ENCODE measurements at regions not wholly inside any gene's neighbourhood (a gene's known extent, or its start where the extent isn't known, plus 50 kb on each side); places are given as distances from the start of the nearest gene placed in this dataset.

DNA sequence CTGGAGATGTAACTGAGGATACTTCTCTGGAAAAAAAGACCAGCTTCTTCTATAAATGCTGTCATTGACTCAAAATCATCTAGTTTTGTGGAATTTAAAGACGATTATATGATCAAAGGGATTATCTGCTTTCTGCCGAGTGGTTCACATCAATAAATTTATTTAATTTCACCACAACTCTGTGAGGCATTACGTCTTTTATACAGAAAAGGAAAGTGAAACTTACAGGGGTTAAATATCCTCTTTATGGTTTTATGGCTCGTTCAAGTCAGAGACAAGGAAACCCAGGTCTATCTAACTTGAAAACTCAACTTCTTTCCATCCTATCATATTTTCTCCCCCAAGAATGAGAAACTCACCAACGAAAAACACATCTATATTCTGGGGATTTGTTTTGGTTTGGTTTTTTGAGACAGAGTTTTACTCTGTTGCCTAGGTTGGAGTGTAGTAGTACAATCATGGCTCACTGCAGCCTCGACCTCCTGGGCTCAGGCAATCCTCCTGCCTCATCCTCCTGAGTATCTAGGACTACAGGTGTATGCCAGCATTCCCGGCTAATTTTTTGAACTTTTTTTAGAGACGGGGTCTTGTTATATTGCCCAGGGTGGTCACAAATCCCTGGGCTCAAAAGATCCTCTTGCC lies 377.9 kb upstream of the EMCN start:
- H3K4ac ChIP-seq (ENCODE audit: low read depth, low read length), result no peak overlapping the region
- no peak overlapping the region for H3K9ac ChIP-seq (ENCODE audit: extremely low read depth, insufficient read length, low read length)
- TF ChIP-seq, protein P1, sequence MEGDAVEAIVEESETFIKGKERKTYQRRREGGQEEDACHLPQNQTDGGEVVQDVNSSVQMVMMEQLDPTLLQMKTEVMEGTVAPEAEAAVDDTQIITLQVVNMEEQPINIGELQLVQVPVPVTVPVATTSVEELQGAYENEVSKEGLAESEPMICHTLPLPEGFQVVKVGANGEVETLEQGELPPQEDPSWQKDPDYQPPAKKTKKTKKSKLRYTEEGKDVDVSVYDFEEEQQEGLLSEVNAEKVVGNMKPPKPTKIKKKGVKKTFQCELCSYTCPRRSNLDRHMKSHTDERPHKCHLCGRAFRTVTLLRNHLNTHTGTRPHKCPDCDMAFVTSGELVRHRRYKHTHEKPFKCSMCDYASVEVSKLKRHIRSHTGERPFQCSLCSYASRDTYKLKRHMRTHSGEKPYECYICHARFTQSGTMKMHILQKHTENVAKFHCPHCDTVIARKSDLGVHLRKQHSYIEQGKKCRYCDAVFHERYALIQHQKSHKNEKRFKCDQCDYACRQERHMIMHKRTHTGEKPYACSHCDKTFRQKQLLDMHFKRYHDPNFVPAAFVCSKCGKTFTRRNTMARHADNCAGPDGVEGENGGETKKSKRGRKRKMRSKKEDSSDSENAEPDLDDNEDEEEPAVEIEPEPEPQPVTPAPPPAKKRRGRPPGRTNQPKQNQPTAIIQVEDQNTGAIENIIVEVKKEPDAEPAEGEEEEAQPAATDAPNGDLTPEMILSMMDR (conservative IDR thresholded peaks at IDR 0.05), result no peak
- H3K4me1 Mint-ChIP-seq, result no peaks in the 10 kb centered on the region
- H3K27me3 ChIP-seq (ENCODE audit: insufficient read depth, low read length), result no peaks in the 10 kb centered on the region
- H3K36me3 Mint-ChIP-seq (ENCODE audit: insufficient read depth in 1 of 3, low read depth in 3 of 3), result peaks cover 0 to 13% (median 2%) of the 10 kb centered on the region in 3 experiments; a peak in 3 of 7 replicates
- no peak overlapping the region for H2BK120ac ChIP-seq (ENCODE audit: low read depth, low read length, poor library complexity, severe bottlenecking)
- H3K14ac ChIP-seq (ENCODE audit: insufficient read depth, low read length), result no peak overlapping the region
- H3K27ac ChIP-seq (ENCODE audit: insufficient read length, low read depth, low read length), result no peak overlapping the region
- no peak overlapping the region for H3K18ac ChIP-seq (ENCODE audit: insufficient read length, low read depth, low read length)
- H3K9me3 Mint-ChIP-seq, result peaks cover 0 to 6% of the 10 kb centered on the region in 2 experiments; a peak in 1 of 5 replicates
- no peak overlapping the region for H3K56ac ChIP-seq (ENCODE audit: insufficient read length, low read depth, low read length)
- H3K27me3 Mint-ChIP-seq (ENCODE audit: low read depth), result no peaks in the 10 kb centered on the region
- no peak overlapping the region for H2BK20ac ChIP-seq (ENCODE audit: low read depth, low read length, poor library complexity, severe bottlenecking)
- no peaks in the 10 kb centered on the region for H3K79me2 ChIP-seq (ENCODE audit: insufficient read depth, low read length)
- H2BK5ac ChIP-seq (ENCODE audit: insufficient read length, low read length), result no peak overlapping the region
- H4K8ac ChIP-seq (replicated peaks; ENCODE audit: insufficient read length, low read depth, low read length), result no peak overlapping the region
- H3K4me3 Mint-ChIP-seq, result no peak overlapping the region
- H2BK12ac ChIP-seq (ENCODE audit: insufficient read length, low read depth, low read length), result no peak overlapping the region
- H3K4me2 ChIP-seq (ENCODE audit: insufficient read depth, insufficient read length, low read length), result no peak overlapping the region
- no peaks in the 10 kb centered on the region for H3K4me1 ChIP-seq (ENCODE audit: insufficient read depth, low read length)
- H3T11ph ChIP-seq (ENCODE audit: low read length), result no peak overlapping the region
- H3K23me2 ChIP-seq (ENCODE audit: insufficient read length, low read depth, low read length, poor library complexity, severe bottlenecking), result no peaks in the 10 kb centered on the region
- DNase-seq, result no peak
- no peaks in the 10 kb centered on the region for H4K20me1 ChIP-seq (ENCODE audit: control insufficient read depth, insufficient read depth, insufficient read length)
- WGBS (ENCODE audit: extremely low coverage, insufficient read length, low lambda C conversion rate), result no CpG with 5 or more reads among the region's 8 CpGs
- H2BK15ac ChIP-seq (ENCODE audit: low read depth, low read length), result no peak overlapping the region
- H2AFZ ChIP-seq (ENCODE audit: low read length), result no peak overlapping the region
- no peak overlapping the region for H2AK5ac ChIP-seq (ENCODE audit: insufficient read length, low read length)
- no peak overlapping the region for H3K23ac ChIP-seq (ENCODE audit: insufficient read length, low read depth, low read length)
- no peaks in the 10 kb centered on the region for H3K9me3 ChIP-seq (ENCODE audit: control insufficient read depth, low read depth, low read length)
- H3K79me1 ChIP-seq (ENCODE audit: insufficient read depth, low read depth, low read length, poor library complexity, severe bottlenecking), result no peaks in the 10 kb centered on the region
- no peak overlapping the region for H4K5ac ChIP-seq (ENCODE audit: insufficient read length, low read depth, low read length)
- H3K27ac Mint-ChIP-seq, result no peak overlapping the region
- H4K91ac ChIP-seq (ENCODE audit: insufficient read length, low read depth, low read length), result no peak overlapping the region

All from H9 (cell line).